IPS DF 6.9 (cell line): ENCODE measurements at regions not wholly inside any gene's neighbourhood (a gene's known extent, or its start where the extent isn't known, plus 50 kb on each side); places are given as distances from the start of the nearest gene placed in this dataset.

ENCODE experiments used
- DNase-seq: peaks from one replicate; pipeline ENCODE4 v3.0.0-alpha.2; 2013; ENCODE audit warnings: low read depth, low spot score
- H3K27ac ChIP-seq: one replicate; pipeline ENCODE4 v1.5.1; 2013; ENCODE audit warnings: low read length, control low read depth
- H3K27me3 ChIP-seq: 2 replicates; pipeline ENCODE4 v1.6.1; 2013; ENCODE audit warnings: mild to moderate bottlenecking, low read length; ENCODE audit not compliant: control insufficient read depth, insufficient read depth
- H3K36me3 ChIP-seq: 2 replicates; pipeline ENCODE4 v1.6.1; 2013; ENCODE audit warnings: low read length; ENCODE audit not compliant: control insufficient read depth, insufficient read depth
- H3K4me1 ChIP-seq: 2 replicates; pipeline ENCODE4 v1.6.1; 2013; ENCODE audit warnings: low read length; ENCODE audit not compliant: control insufficient read depth, insufficient read depth
- H3K4me3 ChIP-seq: 2 replicates; pipeline ENCODE4 v1.5.1; 2013; ENCODE audit warnings: mild to moderate bottlenecking, low read length
- H3K9me3 ChIP-seq: 2 replicates; pipeline ENCODE4 v1.6.1; 2013; ENCODE audit warnings: low read length, inconsistent platforms; ENCODE audit not compliant: control insufficient read depth, insufficient read depth
- WGBS: extraction: QIAGEN DNeasy Blood & Tissue Kit; methylation state at CpG from one replicate; pipeline ENCODE4 v1.1.7; 2013; ENCODE audit warnings: mixed read lengths, missing lambda C conversion rate; ENCODE audit not compliant: insufficient read length, insufficient coverage; 5-methylcytosine and 5-hydroxymethylcytosine counted together

DNA sequence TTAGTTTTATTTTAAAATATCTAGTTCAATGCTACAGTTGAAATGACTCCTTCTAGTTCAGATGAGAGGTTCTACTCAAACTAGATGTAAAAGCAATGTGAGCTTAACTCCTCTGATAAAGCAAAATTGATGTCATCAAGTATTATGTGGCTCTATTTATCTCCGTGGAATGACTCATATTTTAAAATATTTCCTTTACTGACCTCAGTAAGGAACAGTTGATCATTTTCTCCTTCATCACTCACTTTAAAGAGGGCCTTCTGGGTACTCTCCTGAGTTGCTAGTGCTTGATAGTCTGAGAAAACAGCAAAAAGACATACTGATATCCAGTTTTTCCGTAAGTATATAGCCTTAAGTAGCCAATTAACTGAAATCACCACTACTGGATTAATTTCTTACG, 1099.3 kb downstream of the ROBO2 start:
- no CpG with 5 or more reads among the region's 3 CpGs for WGBS
- Histone ChIP-seq H3K36me3 (no peaks in the 10 kb centered on the region), H3K4me3 (no peak overlapping the region), H3K27ac (no peak overlapping the region), H3K4me1 (no peaks in the 10 kb centered on the region), H3K27me3 (no peaks in the 10 kb centered on the region), H3K9me3 (no peaks in the 10 kb centered on the region)
- DNase-seq, result no peak

DNA sequence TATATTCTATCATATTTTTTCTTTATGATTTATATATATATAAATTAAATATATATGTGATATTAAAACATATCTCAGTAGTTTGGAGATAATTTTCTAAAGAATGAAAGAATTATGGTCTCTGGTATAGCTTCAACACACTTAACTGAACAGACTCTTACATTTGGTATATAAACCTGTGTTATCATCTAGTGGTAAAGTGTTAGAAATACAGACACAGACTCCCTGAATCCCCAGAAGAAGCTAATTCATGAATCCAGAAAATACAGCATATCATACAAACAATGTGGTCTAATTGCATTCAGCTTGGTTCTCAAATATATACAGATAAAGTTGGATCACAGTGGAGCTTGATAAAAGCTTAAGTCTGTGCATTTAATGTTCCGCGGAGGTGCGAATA, 1100.4 kb downstream of the ROBO2 start:
- no peaks in the 10 kb centered on the region for H3K27me3 ChIP-seq
- DNase-seq, result no peak
- H3K4me3 ChIP-seq, result no peak overlapping the region
- no peak overlapping the region for H3K27ac ChIP-seq
- H3K9me3 ChIP-seq, result no peaks in the 10 kb centered on the region
- H3K36me3 ChIP-seq, result no peaks in the 10 kb centered on the region
- H3K4me1 ChIP-seq, result no peaks in the 10 kb centered on the region
- no CpG with 5 or more reads among the region's 3 CpGs for whole genome bisulfite sequencing

DNA sequence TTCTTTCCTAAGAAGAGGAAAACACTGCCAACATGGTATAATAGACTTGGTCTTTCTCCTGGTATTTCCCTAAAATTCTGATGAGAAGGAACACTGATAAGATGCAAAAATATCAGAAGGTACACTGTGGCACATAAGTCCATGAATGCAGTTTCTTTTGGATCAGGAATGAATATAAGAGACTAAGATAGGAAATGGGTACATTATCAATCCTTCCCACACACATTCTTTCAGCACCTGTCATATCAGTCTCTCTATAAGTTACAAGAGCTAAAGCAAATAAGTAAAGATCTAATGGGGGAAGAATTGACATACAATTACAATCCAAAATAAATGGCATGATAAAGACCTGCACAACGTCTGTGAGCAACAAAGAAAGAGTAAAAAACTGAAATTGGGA, 1101.0 kb downstream of the ROBO2 start:
- no CpG with 5 or more reads among the region's 1 CpG for WGBS
- Histone ChIP-seq H3K4me3 (no peak overlapping the region), H3K36me3 (no peaks in the 10 kb centered on the region), H3K4me1 (no peaks in the 10 kb centered on the region), H3K27me3 (no peaks in the 10 kb centered on the region), H3K9me3 (no peaks in the 10 kb centered on the region), H3K27ac (no peak overlapping the region)
- no peak for DNase-seq

DNA sequence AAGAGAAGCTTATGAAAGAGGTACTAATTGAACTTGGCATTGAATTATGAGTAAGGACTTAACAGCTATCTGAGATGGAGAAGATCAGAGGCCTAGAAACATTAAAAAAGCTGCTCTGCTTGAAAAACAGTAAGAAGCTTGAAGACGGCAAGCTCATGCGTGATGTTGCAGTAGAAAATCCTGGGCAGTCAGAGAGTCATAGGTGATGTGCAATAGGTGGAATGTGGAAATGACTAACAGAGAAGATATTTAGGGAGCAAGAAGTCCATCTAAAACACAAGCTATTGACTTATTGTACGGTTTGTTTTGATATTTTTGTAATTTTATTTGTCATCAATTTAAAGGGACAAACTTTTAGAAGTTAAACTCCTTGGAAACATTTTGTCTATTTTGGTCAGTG, 1101.4 kb downstream of the ROBO2 start:
- no peaks in the 10 kb centered on the region for H3K9me3 ChIP-seq
- no peaks in the 10 kb centered on the region for H3K36me3 ChIP-seq
- DNase-seq, result no peak
- no peaks in the 10 kb centered on the region for H3K27me3 ChIP-seq
- no peak overlapping the region for H3K27ac ChIP-seq
- H3K4me3 ChIP-seq, result no peak overlapping the region
- no peaks in the 10 kb centered on the region for H3K4me1 ChIP-seq
- no CpG with 5 or more reads among the region's 3 CpGs for WGBS

GRCh38 chr3:78143000-78143399, 1103.1 kb downstream of the ROBO2 start:
- no peaks in the 10 kb centered on the region for H3K9me3 ChIP-seq
- no peak for DNase-seq
- no peak overlapping the region for H3K4me3 ChIP-seq
- H3K27ac ChIP-seq, result no peak overlapping the region
- no peaks in the 10 kb centered on the region for H3K27me3 ChIP-seq
- H3K4me1 ChIP-seq, result no peaks in the 10 kb centered on the region
- H3K36me3 ChIP-seq, result no peaks in the 10 kb centered on the region
- no CpG with 5 or more reads among the region's 1 CpG for WGBS

DNA sequence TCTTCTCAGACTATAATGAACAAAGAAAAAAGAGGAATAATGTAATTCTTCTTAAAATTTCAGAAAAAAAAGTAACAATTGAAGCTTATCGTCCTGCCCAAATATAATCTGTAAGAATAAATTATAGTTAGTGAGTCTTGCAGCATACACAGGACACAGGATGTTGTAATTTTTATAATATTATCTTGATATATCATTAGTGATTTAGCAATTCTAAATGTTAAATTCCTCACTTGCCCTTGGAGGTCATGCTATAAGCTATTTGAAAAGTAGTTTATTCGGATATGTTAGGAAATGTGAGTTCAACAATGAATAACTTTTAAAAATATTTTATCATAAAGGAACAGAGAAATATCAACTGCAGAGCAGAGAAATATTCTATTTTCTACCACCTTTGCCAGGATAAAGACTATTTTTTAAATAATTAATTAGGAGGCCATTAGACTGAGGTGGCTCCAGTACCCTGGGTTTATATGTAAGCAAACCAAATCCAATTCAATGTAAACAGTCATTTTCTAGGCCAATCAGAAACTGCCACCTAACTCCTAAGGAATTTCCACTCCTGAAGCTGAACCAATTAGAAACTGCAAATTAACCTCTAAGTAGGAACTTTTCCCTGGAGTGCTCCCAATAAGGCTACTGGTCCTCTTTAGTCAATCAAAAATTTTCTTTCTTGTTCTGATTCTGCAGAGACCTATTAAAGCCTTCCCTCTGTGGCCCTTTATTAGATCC, 1109.3 kb downstream of the ROBO2 start:
- DNase-seq, result no peak
- Histone ChIP-seq H3K27ac (no peak overlapping the region), H3K9me3 (no peaks in the 10 kb centered on the region), H3K4me1 (no peaks in the 10 kb centered on the region), H3K27me3 (no peaks in the 10 kb centered on the region), H3K36me3 (no peaks in the 10 kb centered on the region), H3K4me3 (no peak overlapping the region)
- no CpG with 5 or more reads among the region's 2 CpGs for WGBS

DNA sequence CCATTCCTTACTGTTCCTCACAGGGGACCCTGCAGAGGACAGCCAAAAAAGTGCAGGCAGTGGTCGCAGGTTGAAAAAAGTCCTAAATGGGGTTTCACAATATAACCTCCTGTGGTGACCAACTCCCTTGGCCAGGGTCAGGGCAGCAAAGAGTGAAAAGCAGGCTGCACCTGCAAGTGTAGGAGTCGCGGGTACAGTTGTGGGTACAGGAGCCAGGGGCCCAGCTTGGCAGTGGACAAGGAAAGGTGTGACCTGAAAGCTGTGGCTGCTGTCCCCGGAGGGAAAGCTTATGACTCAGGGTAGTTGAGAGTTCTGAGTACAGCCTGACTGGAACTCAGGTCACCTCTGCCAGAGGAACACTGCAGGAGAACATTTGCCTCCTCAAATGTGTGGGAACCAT, 1114.1 kb downstream of the ROBO2 start:
- Histone ChIP-seq H3K27me3 (no peaks in the 10 kb centered on the region), H3K36me3 (no peaks in the 10 kb centered on the region), H3K9me3 (no peaks in the 10 kb centered on the region), H3K4me1 (no peaks in the 10 kb centered on the region), H3K4me3 (no peak overlapping the region), H3K27ac (no peak overlapping the region)
- no CpG with 5 or more reads among the region's 4 CpGs for WGBS
- no peak for DNase-seq

- H3K4me3 ChIP-seq, result no peak overlapping the region
- no peaks in the 10 kb centered on the region for H3K36me3 ChIP-seq
- H3K27ac ChIP-seq, result no peak overlapping the region
- H3K4me1 ChIP-seq, result no peaks in the 10 kb centered on the region
- no peak for DNase-seq
- no CpG with 5 or more reads among the region's 3 CpGs for WGBS
- H3K27me3 ChIP-seq, result no peaks in the 10 kb centered on the region
- H3K9me3 ChIP-seq, result no peaks in the 10 kb centered on the region
Measured at GRCh38 chr3:78154521-78155186, 1114.8 kb downstream of the ROBO2 start.

DNA sequence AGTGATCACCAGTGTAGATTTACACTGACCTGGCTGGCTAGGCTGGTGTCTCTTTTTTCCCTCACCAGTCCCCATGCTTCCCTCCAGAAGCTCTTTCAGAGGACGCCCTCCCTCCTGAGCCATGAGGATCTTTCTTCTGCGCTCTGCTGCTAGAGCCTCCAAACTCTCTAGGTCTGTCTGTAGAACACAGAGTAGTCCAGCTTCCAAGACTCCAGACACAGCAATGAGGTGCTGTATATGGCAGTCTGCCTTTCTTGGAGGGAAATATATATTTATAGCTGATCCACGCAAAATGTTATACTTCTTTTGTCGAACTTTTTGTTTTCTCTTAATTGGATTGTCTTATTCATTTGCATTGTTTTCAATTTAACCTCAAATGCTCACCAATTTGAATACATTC, 1121.8 kb downstream of the ROBO2 start:
- DNase-seq, result no peak
- Histone ChIP-seq H3K9me3 (no peaks in the 10 kb centered on the region), H3K4me3 (no peak overlapping the region), H3K27me3 (no peaks in the 10 kb centered on the region), H3K27ac (no peak overlapping the region), H3K4me1 (no peaks in the 10 kb centered on the region), H3K36me3 (no peaks in the 10 kb centered on the region)
- WGBS, result no CpG with 5 or more reads among the region's 4 CpGs

GRCh38 chr3:78163379-78163778, 1123.5 kb downstream of the ROBO2 start:
- H3K36me3 ChIP-seq, result no peaks in the 10 kb centered on the region
- DNase-seq, result peak; percentile 13
- no peak overlapping the region for H3K27ac ChIP-seq
- no peak overlapping the region for H3K4me3 ChIP-seq
- no peaks in the 10 kb centered on the region for H3K4me1 ChIP-seq
- H3K27me3 ChIP-seq, result no peaks in the 10 kb centered on the region
- H3K9me3 ChIP-seq, result no peaks in the 10 kb centered on the region

DNA sequence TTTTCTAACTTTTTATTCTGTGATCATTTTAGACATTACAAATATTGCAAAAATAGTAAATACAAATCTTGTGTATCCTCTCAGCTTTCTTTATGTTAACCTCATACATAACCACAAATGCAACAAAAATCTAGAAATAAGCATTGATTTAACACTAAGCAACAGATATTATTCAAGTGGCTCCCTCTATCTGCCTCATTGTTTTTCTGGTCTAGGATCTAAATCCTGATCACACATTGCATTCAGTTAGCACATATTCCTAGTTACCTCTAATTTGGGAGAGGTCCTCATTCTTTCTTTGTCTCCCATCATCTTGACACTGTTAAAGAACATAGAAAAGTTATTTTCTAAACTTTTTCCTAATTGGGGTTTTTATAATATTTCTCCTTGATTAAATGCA, 1126.0 kb downstream of the ROBO2 start:
- Histone ChIP-seq H3K27me3 (no peaks in the 10 kb centered on the region), H3K4me3 (no peak overlapping the region), H3K27ac (no peak overlapping the region), H3K4me1 (no peaks in the 10 kb centered on the region), H3K9me3 (no peaks in the 10 kb centered on the region), H3K36me3 (no peaks in the 10 kb centered on the region)
- DNase-seq, result no peak
